ENCODE measurements at regions not wholly inside any gene's neighbourhood (a gene's known extent, or its start where the extent isn't known, plus 50 kb on each side); places are given as distances from the start of the nearest gene placed in this dataset.
"Not testable (repeated sequence)": the region's sequence is repeated elsewhere in the genome, so short reads cannot be mapped to it uniquely, and the experiment has no call there.

- Histone ChIP-seq H3K27ac (ENCODE audit: low read length) (no peak overlapping the region), H3K9ac (ENCODE audit: low read length) (no peak overlapping the region), H3K27me3 (ENCODE audit: low read length) (no peaks in the 10 kb centered on the region), H4K20me1 (ENCODE audit: insufficient read depth, low read depth, low read length) (no peaks in the 10 kb centered on the region), H3K4me3 (ENCODE audit: low read length) (no peak overlapping the region), H3K4me1 (ENCODE audit: low read length) (no peaks in the 10 kb centered on the region), H2AFZ (ENCODE audit: low read length) (no peak overlapping the region), H3K9me3 (ENCODE audit: low read length) (no peaks in the 10 kb centered on the region), H3K79me2 (ENCODE audit: low read length) (no peaks in the 10 kb centered on the region), H3K36me3 (ENCODE audit: insufficient read depth, low read length) (no peaks in the 10 kb centered on the region), H3K9me2 (replicated peaks; ENCODE audit: insufficient read depth, low read length) (no peaks in the 10 kb centered on the region), H3K4me2 (ENCODE audit: low read depth, low read length, poor library complexity, severe bottlenecking) (no peak overlapping the region)
- DNase-seq, result no peak
Measured at GRCh38 chr16:86347090-86347489, 163.2 kb upstream of the FOXF1 start.

GRCh38 chr16:86347916-86348555, 162.3 kb upstream of the FOXF1 start:
- no peak overlapping the region for H2AFZ ChIP-seq (ENCODE audit: low read length)
- no peaks in the 10 kb centered on the region for H3K9me3 ChIP-seq (ENCODE audit: low read length)
- no peaks in the 10 kb centered on the region for H3K4me1 ChIP-seq (ENCODE audit: low read length)
- H4K20me1 ChIP-seq (ENCODE audit: insufficient read depth, low read depth, low read length), result no peaks in the 10 kb centered on the region
- no peak overlapping the region for H3K9ac ChIP-seq (ENCODE audit: low read length)
- H3K36me3 ChIP-seq (ENCODE audit: insufficient read depth, low read length), result no peaks in the 10 kb centered on the region
- no peaks in the 10 kb centered on the region for H3K9me2 ChIP-seq (replicated peaks; ENCODE audit: insufficient read depth, low read length)
- H3K79me2 ChIP-seq (ENCODE audit: low read length), result no peaks in the 10 kb centered on the region
- H3K4me2 ChIP-seq (ENCODE audit: low read depth, low read length, poor library complexity, severe bottlenecking), result no peak overlapping the region
- no peak overlapping the region for H3K4me3 ChIP-seq (ENCODE audit: low read length)
- H3K27ac ChIP-seq (ENCODE audit: low read length), result no peak overlapping the region
- H3K27me3 ChIP-seq (ENCODE audit: low read length), result no peaks in the 10 kb centered on the region
- no peak for DNase-seq

- no peak for DNase-seq
- Histone ChIP-seq H3K9ac (ENCODE audit: low read length) (no peak overlapping the region), H3K9me2 (replicated peaks; ENCODE audit: insufficient read depth, low read length) (no peaks in the 10 kb centered on the region), H3K79me2 (ENCODE audit: low read length) (no peaks in the 10 kb centered on the region), H3K27me3 (ENCODE audit: low read length) (no peaks in the 10 kb centered on the region), H3K4me1 (ENCODE audit: low read length) (no peaks in the 10 kb centered on the region), H3K4me2 (ENCODE audit: low read depth, low read length, poor library complexity, severe bottlenecking) (no peak overlapping the region), H3K4me3 (ENCODE audit: low read length) (no peak overlapping the region), H3K27ac (ENCODE audit: low read length) (no peak overlapping the region), H2AFZ (ENCODE audit: low read length) (no peak overlapping the region), H3K9me3 (ENCODE audit: low read length) (no peaks in the 10 kb centered on the region), H4K20me1 (ENCODE audit: insufficient read depth, low read depth, low read length) (no peaks in the 10 kb centered on the region), H3K36me3 (ENCODE audit: insufficient read depth, low read length) (no peaks in the 10 kb centered on the region)
Measured at GRCh38 chr16:86349338-86349900, 160.9 kb upstream of the FOXF1 start.

GRCh38 chr16:86350289-86350688, 160.0 kb upstream of the FOXF1 start:
- Histone ChIP-seq H3K27me3 (ENCODE audit: low read length) (no peaks in the 10 kb centered on the region), H4K20me1 (ENCODE audit: insufficient read depth, low read depth, low read length) (no peaks in the 10 kb centered on the region), H2AFZ (ENCODE audit: low read length) (no peak overlapping the region), H3K36me3 (ENCODE audit: insufficient read depth, low read length) (no peaks in the 10 kb centered on the region), H3K4me2 (ENCODE audit: low read depth, low read length, poor library complexity, severe bottlenecking) (no peak overlapping the region), H3K79me2 (ENCODE audit: low read length) (no peaks in the 10 kb centered on the region), H3K4me1 (ENCODE audit: low read length) (no peaks in the 10 kb centered on the region), H3K9ac (ENCODE audit: low read length) (no peak overlapping the region), H3K4me3 (ENCODE audit: low read length) (no peak overlapping the region), H3K9me3 (ENCODE audit: low read length) (no peaks in the 10 kb centered on the region), H3K9me2 (replicated peaks; ENCODE audit: insufficient read depth, low read length) (no peaks in the 10 kb centered on the region), H3K27ac (ENCODE audit: low read length) (no peak overlapping the region)
- DNase-seq, result no peak

GRCh38 chr16:86351041-86351784, 159.1 kb upstream of the FOXF1 start:
- Histone ChIP-seq H3K4me3 (ENCODE audit: low read length) (no peak overlapping the region), H3K27me3 (ENCODE audit: low read length) (no peaks in the 10 kb centered on the region), H3K9ac (ENCODE audit: low read length) (no peak overlapping the region), H3K27ac (ENCODE audit: low read length) (no peak overlapping the region), H3K9me3 (ENCODE audit: low read length) (peaks cover 4% of the 10 kb centered on the region; the same call in 1 of the 2 replicates), H3K4me2 (ENCODE audit: low read depth, low read length, poor library complexity, severe bottlenecking) (no peak overlapping the region), H3K9me2 (replicated peaks; ENCODE audit: insufficient read depth, low read length) (no peaks in the 10 kb centered on the region), H4K20me1 (ENCODE audit: insufficient read depth, low read depth, low read length) (no peaks in the 10 kb centered on the region), H2AFZ (ENCODE audit: low read length) (no peak overlapping the region), H3K4me1 (ENCODE audit: low read length) (no peaks in the 10 kb centered on the region), H3K36me3 (ENCODE audit: insufficient read depth, low read length) (no peaks in the 10 kb centered on the region), H3K79me2 (ENCODE audit: low read length) (no peaks in the 10 kb centered on the region)
- no peak for DNase-seq

- not testable (repeated sequence) for H3K79me2 ChIP-seq (ENCODE audit: low read length); DNase-seq; H3K4me2 ChIP-seq (ENCODE audit: low read depth, low read length, poor library complexity, severe bottlenecking); H2AFZ ChIP-seq (ENCODE audit: low read length); H3K9ac ChIP-seq (ENCODE audit: low read length); H4K20me1 ChIP-seq (ENCODE audit: insufficient read depth, low read depth, low read length); H3K9me2 ChIP-seq (replicated peaks; ENCODE audit: insufficient read depth, low read length); H3K9me3 ChIP-seq (ENCODE audit: low read length); H3K4me1 ChIP-seq (ENCODE audit: low read length); H3K36me3 ChIP-seq (ENCODE audit: insufficient read depth, low read length); H3K27ac ChIP-seq (ENCODE audit: low read length); H3K4me3 ChIP-seq (ENCODE audit: low read length); H3K27me3 ChIP-seq (ENCODE audit: low read length)
Measured at GRCh38 chr16:86351785-86352139, 158.6 kb upstream of the FOXF1 start.

- peaks cover 4% of the 10 kb centered on the region; the same call in 1 of the 2 replicates for H3K9me3 ChIP-seq (ENCODE audit: low read length)
- no peak for DNase-seq
- no peak overlapping the region for H3K4me3 ChIP-seq (ENCODE audit: low read length)
- no peaks in the 10 kb centered on the region for H4K20me1 ChIP-seq (ENCODE audit: insufficient read depth, low read depth, low read length)
- no peak overlapping the region for H3K9ac ChIP-seq (ENCODE audit: low read length)
- H3K27ac ChIP-seq (ENCODE audit: low read length), result no peak overlapping the region
- H3K9me2 ChIP-seq (replicated peaks; ENCODE audit: insufficient read depth, low read length), result no peaks in the 10 kb centered on the region
- no peaks in the 10 kb centered on the region for H3K79me2 ChIP-seq (ENCODE audit: low read length)
- no peak overlapping the region for H2AFZ ChIP-seq (ENCODE audit: low read length)
- H3K36me3 ChIP-seq (ENCODE audit: insufficient read depth, low read length), result no peaks in the 10 kb centered on the region
- no peaks in the 10 kb centered on the region for H3K4me1 ChIP-seq (ENCODE audit: low read length)
- no peaks in the 10 kb centered on the region for H3K27me3 ChIP-seq (ENCODE audit: low read length)
- H3K4me2 ChIP-seq (ENCODE audit: low read depth, low read length, poor library complexity, severe bottlenecking), result no peak overlapping the region
Measured at GRCh38 chr16:86353148-86353547, 157.2 kb upstream of the FOXF1 start.

GRCh38 chr16:86353948-86354347, 156.4 kb upstream of the FOXF1 start:
- Histone ChIP-seq H3K27ac (ENCODE audit: low read length) (no peak overlapping the region), H2AFZ (ENCODE audit: low read length) (no peak overlapping the region), H3K4me2 (ENCODE audit: low read depth, low read length, poor library complexity, severe bottlenecking) (no peak overlapping the region)

More at GRCh38 chr16:86353948-86354347, 156.4 kb upstream of the FOXF1 start:
- H3K4me3 ChIP-seq (ENCODE audit: low read length), result no peak overlapping the region
- no peaks in the 10 kb centered on the region for H3K4me1 ChIP-seq (ENCODE audit: low read length)
- H4K20me1 ChIP-seq (ENCODE audit: insufficient read depth, low read depth, low read length), result no peaks in the 10 kb centered on the region
- no peaks in the 10 kb centered on the region for H3K27me3 ChIP-seq (ENCODE audit: low read length)
- no peak overlapping the region for H3K9ac ChIP-seq (ENCODE audit: low read length)
- DNase-seq, result no peak
- no peaks in the 10 kb centered on the region for H3K79me2 ChIP-seq (ENCODE audit: low read length)
- peaks cover 4% of the 10 kb centered on the region; the same call in 1 of the 2 replicates for H3K9me3 ChIP-seq (ENCODE audit: low read length)
- H3K9me2 ChIP-seq (replicated peaks; ENCODE audit: insufficient read depth, low read length), result no peaks in the 10 kb centered on the region
- no peaks in the 10 kb centered on the region for H3K36me3 ChIP-seq (ENCODE audit: insufficient read depth, low read length)
